Heart right ventricle (tissue), 16 donors: ENCODE measurements at regions not wholly inside any gene's neighbourhood (a gene's known extent, or its start where the extent isn't known, plus 50 kb on each side); places are given as distances from the start of the nearest gene placed in this dataset.

Experiments used
- ATAC-seq, 8 donors: fragments of 200-7000 bp; cut with Tn5 transposase; one replicate each; pipeline ENCODE4 v1.9.1; 2020; ENCODE audit warnings: mild to moderate bottlenecking in 8 of 8, moderate library complexity in 8 of 8, moderate number of reproducible peaks in 1 of 8
- DNase-seq, 2 donors: peaks; one replicate each; pipeline ENCODE4 v3.0.0-alpha.2; 2020
- H3K27ac ChIP-seq, 10 donors: fragments of 200-600 bp; sonication (generic) in 2 of 10; one replicate each; pipeline versions ENCODE4 v1.5.0 to v1.8.0; 2020 to 2022; ENCODE audit warnings: mild to moderate bottlenecking in 3 of 10
- H3K27me3 ChIP-seq, 7 donors: fragments of 200-600 bp; one replicate each; pipeline ENCODE4 v1.8.0; 2021 to 2022; ENCODE audit warnings: mild to moderate bottlenecking in 2 of 7
- H3K36me3 ChIP-seq, 9 donors: fragments of 200-600 bp; sonication (generic) in 1 of 9; one replicate each; pipeline versions ENCODE4 v1.5.0 to v1.8.0; 2020 to 2022; ENCODE audit warnings: mild to moderate bottlenecking in 2 of 9
- H3K4me1 ChIP-seq, 9 donors: fragments of 200-600 bp; sonication (generic) in 1 of 9; one replicate each; pipeline versions ENCODE4 v1.5.0 to v1.8.0; 2020 to 2022; ENCODE audit warnings: mild to moderate bottlenecking in 4 of 9
- H3K4me3 ChIP-seq, 10 donors: fragments of 200-600 bp; sonication (generic) in 2 of 10; one replicate each; pipeline versions ENCODE4 v1.5.0 to v1.8.0; 2020 to 2022; ENCODE audit warnings: mild to moderate bottlenecking in 7 of 10, moderate library complexity in 2 of 10
- H3K9me3 ChIP-seq, 11 donors: fragments of 200-600 bp in 10 of 11; sonication (generic) in 2 of 11; one replicate each; pipeline versions ENCODE4 v1.5.0 to v1.8.0; 2013 to 2022; ENCODE audit warnings: mild to moderate bottlenecking in 2 of 11, control low read depth in 1 of 11, moderate library complexity in 1 of 11
- WGBS, 2 donors: extraction: QIAGEN DNeasy Blood & Tissue Kit; methylation state at CpG; one replicate each; pipeline ENCODE4 v1.1.7; 2013; ENCODE audit warnings: inconsistent platforms in 1 of 2; 5-methylcytosine and 5-hydroxymethylcytosine counted together
- intact Hi-C, 10 donors: fragments of 100-400 bp; cut with DNase I; formaldehyde crosslinking; loops; one replicate each; pipeline versions ENCODE4 v1.11.1 to v1.14.2; 2022
- TF ChIP-seq, protein P1 (sequence below), 9 donors: fragments of 200-600 bp; sonication (generic) in 2 of 9; IDR thresholded peaks; one replicate each; pipeline versions ENCODE4 v1.5.0 to v1.8.0; 2021 to 2022; ENCODE audit warnings: antibody characterized with exemption in 9 of 9, mild to moderate bottlenecking in 5 of 9, moderate library complexity in 1 of 9
- donor health status: Arrhythmogenic right ventricular cardiomyopathy.
- donor health status: ischemic (EF 13 %, LVEDD 7.1; RV severe dilation, severe dysfunction).
- donor health status: healthy with polysubstance abuse.
- donor health status: DM: no; HTN: yes; CAD: no.
- donor health status: DM: no; HTN: no; CAD: no.
- donor health status: ischemic (EF 25% LVEDD 6.9; RV normal size, moderate dysfunction).
- donor health status: ischemic (EF 25% LVEDD 5.7; RV mildly dilated, moderate dysfunction).
- donor health status: healthy.
- donor health status: DM: yes; HTN: yes; CAD: no.
- donor health status: Ischemic cardiomyopathy.
- donor health status: ischemic (EF 35%, LVEDD 5.7; RV mildly dilated, moderate dysfunction).
- donor health status: nonischemic (EF 11% LVEDD 7.7; RV severe dilation, severe dysfunction).
- donor health status: DM: yes; HTN: yes; CAD: no.
- donor health status: PGD.
- donor health status: ischemic (EF 29% LVEDD 5.4; RV normal size, mild dysfunction).
- donor health status: nonischemic (EF 23%, LVEDD 6.1; RV moderate dilation, normal function).

DNA sequence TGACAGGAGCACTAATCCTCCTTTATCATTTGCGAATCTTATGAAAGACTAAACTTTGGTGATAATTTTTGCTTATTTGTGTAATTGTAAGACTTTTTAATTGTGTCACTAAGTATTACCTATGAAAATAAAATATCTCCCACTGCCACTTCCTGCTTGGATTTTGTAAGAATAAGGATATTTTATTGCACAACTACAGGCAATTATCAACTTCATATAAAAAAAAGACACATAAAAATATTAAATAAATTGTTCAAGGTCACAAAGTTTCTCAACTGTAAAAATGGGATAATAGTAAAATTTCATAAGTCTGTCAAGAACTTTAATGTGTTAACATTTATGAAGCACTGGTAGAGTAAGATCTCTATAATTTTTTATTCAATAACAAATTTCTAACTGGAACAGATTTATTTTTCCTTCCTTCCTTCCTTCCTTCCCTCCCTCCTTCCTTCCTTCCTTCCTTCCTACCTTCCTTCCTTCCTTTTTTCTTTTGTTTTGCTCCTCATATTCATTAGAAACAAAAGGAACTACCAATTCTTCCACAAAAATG lies 527.6 kb upstream of the FAM47C start:
- TF ChIP-seq, protein P1, sequence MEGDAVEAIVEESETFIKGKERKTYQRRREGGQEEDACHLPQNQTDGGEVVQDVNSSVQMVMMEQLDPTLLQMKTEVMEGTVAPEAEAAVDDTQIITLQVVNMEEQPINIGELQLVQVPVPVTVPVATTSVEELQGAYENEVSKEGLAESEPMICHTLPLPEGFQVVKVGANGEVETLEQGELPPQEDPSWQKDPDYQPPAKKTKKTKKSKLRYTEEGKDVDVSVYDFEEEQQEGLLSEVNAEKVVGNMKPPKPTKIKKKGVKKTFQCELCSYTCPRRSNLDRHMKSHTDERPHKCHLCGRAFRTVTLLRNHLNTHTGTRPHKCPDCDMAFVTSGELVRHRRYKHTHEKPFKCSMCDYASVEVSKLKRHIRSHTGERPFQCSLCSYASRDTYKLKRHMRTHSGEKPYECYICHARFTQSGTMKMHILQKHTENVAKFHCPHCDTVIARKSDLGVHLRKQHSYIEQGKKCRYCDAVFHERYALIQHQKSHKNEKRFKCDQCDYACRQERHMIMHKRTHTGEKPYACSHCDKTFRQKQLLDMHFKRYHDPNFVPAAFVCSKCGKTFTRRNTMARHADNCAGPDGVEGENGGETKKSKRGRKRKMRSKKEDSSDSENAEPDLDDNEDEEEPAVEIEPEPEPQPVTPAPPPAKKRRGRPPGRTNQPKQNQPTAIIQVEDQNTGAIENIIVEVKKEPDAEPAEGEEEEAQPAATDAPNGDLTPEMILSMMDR (IDR thresholded peaks at IDR 0.05): no peak
- Histone ChIP-seq H3K27me3 (no peaks in the 10 kb centered on the region), H3K4me1 (no peaks in the 10 kb centered on the region), H3K4me3 (no peak overlapping the region), H3K36me3 (no peaks in the 10 kb centered on the region), H3K27ac (no peak overlapping the region), H3K9me3 (no peaks in the 10 kb centered on the region)
- intact Hi-C loops: no loop called here
- WGBS, 2 donors: 93 to 95% methylated on average over 1 of the region's 1 CpG
- no peak for ATAC-seq
- DNase-seq: no peak

DNA sequence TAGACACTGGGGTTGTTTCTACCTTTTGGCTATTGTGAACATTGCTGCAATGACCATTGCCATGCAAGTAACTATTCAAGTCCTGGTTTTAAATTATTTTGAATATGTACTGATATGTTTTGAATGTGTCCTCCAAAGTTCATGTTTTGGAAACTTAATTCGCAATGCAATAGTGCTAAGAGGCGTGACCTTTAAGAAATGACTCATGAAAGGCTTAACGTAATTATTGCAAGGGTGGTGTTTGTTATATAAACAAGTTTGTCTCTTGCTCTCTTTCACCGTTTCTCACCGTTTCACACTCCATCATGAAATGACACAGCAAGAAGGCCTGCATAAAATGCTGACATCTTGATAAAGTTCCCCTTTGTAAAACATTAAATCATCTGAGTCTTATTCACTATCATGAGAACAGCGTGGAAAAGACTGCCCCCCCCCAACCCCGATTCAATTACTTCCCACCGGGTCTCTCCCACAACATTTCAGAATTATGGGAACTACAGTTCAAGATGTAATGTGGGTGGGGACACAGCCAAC lies 506.9 kb upstream of the FAM47C start:
- H3K36me3 ChIP-seq: no peaks in the 10 kb centered on the region
- ATAC-seq (no peak), DNase-seq (no peak)
- H3K9me3 ChIP-seq: peaks cover 0 to 10% (median 0%) of the 10 kb centered on the region in 11 donors
- TF ChIP-seq, protein P1 (IDR thresholded peaks at IDR 0.05): no peak
- intact Hi-C loops: no loop called here
- no peaks in the 10 kb centered on the region for H3K4me1 ChIP-seq
- H3K27me3 ChIP-seq: no peaks in the 10 kb centered on the region
- H3K4me3 ChIP-seq: no peak overlapping the region
- WGBS, 2 donors: 88 to 90% methylated on average over 8 of the region's 8 CpGs
- no peak overlapping the region for H3K27ac ChIP-seq

DNA sequence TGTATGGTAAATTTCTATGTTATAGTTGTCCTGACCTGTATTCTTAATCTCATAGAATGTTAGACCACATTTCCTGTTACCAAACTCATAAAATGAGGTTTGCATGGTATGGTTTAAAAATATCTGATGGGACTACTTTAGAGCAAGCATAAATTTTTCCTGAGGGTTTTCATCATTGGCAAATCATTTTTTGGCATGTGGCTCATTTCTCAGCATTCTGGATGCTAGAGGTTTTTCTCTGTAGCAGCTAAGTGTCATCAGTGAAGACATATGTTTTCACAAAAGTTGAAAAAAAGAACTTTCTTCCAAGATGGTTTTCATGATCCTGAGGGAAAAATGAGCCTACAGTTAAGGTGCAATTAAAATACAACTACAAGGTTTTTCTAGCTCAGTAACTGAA lies 503.5 kb upstream of the FAM47C start:
- no peak for ATAC-seq
- Histone ChIP-seq H3K36me3 (no peaks in the 10 kb centered on the region), H3K27ac (no peak overlapping the region), H3K4me3 (no peak overlapping the region), H3K27me3 (no peaks in the 10 kb centered on the region), H3K9me3 (peaks cover 0 to 36% (median 0%) of the 10 kb centered on the region in 11 donors), H3K4me1 (no peaks in the 10 kb centered on the region)
- DNase-seq: no peak
- TF ChIP-seq, protein P1 (IDR thresholded peaks at IDR 0.05): no peak
- intact Hi-C loops: no loop called here

- H3K9me3 ChIP-seq: peaks cover 0 to 25% (median 0%) of the 10 kb centered on the region in 11 donors
- H3K36me3 ChIP-seq: no peaks in the 10 kb centered on the region
- WGBS, 2 donors: 45 to 64% methylated on average over 1 of the region's 1 CpG
- H3K27me3 ChIP-seq: no peaks in the 10 kb centered on the region
- no peak for ATAC-seq
- H3K4me1 ChIP-seq: no peaks in the 10 kb centered on the region
- intact Hi-C loops: no loop called here
- H3K4me3 ChIP-seq: no peak overlapping the region
- H3K27ac ChIP-seq: no peak overlapping the region
- TF ChIP-seq, protein P1 (IDR thresholded peaks at IDR 0.05): no peak
- DNase-seq: no peak
Observed at GRCh38 chrX:36508042-36508441, 500.1 kb upstream of the FAM47C start.
